ENCODE measurements at regions not wholly inside any gene's neighbourhood (a gene's known extent, or its start where the extent isn't known, plus 50 kb on each side); places are given as distances from the start of the nearest gene placed in this dataset.

GRCh38 chr2:216559625-216560156 lies 61.0 kb downstream of the RPL37A start:
- TF ChIP-seq CTCF (IDR thresholded peaks at IDR 0.05) (no peak), POLR2AphosphoS5 (IDR thresholded peaks at IDR 0.05) (no peak), POLR2A (IDR thresholded peaks at IDR 0.05) (no peak)
